Right atrium auricular region (tissue), 2 donors: ENCODE measurements at regions not wholly inside any gene's neighbourhood (a gene's known extent, or its start where the extent isn't known, plus 50 kb on each side); places are given as distances from the start of the nearest gene placed in this dataset.

Experiments used
- DNase-seq: peaks from one replicate; pipeline ENCODE4 v3.0.0-alpha.2; 2019; ENCODE audit warnings: low spot score
- H3K27ac ChIP-seq, 2 donors: fragments of 200-600 bp; sonication (generic); 1 replicate in 1 of 2; 2 replicates in 1 of 2; pipeline ENCODE4 v1.5.1; 2016 to 2019
- H3K27me3 ChIP-seq, 2 donors: fragments of 200-600 bp; sonication (generic); one replicate each; pipeline versions ENCODE4 v1.5.1 to v1.6.0; 2017 to 2019
- H3K36me3 ChIP-seq: fragments of 200-600 bp; sonication (generic); one replicate; pipeline ENCODE4 v1.5.1; 2016
- H3K4me1 ChIP-seq, 2 donors: fragments of 200-600 bp; sonication (generic); one replicate each; pipeline versions ENCODE4 v1.5.1 to v1.6.0; 2017 to 2019
- H3K4me3 ChIP-seq, 2 donors: fragments of 200-600 bp; sonication (generic); 1 replicate in 1 of 2; 2 replicates in 1 of 2; pipeline ENCODE4 v1.5.1; 2017 to 2019; ENCODE audit warnings: mild to moderate bottlenecking in 1 of 2, moderate library complexity in 1 of 2
- H3K9me3 ChIP-seq, 2 donors: fragments of 200-600 bp; sonication (generic); one replicate each; pipeline ENCODE4 v1.5.1; 2019
- TF ChIP-seq, protein P1 (sequence below), 2 donors: fragments of 200-600 bp; sonication (generic); IDR thresholded peaks; one replicate each; pipeline ENCODE4 v1.5.1; 2019; ENCODE audit warnings: antibody characterized with exemption in 2 of 2

DNA sequence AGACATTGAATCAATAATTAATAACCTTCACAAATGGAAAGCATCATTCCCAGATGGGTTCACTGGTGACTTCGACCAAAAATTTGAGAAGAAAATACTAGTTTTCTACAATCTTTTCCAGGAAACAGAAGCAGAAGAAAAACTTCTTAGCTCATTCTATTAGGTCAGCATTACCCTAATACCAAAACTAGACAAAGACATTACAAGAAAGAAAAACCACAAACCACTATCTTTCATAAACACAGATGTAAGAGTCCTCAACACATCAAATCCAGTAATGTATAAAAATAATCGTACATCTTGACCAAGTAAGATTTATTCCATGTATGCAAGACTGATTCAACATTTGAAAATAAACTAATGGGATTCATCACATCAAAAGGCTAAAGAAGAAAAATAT, 64.0 kb upstream of the CDK1 start:
- DNase-seq: no peak
- Histone ChIP-seq H3K4me1 (no peaks in the 10 kb centered on the region), H3K27ac (no peak overlapping the region), H3K9me3 (no peaks in the 10 kb centered on the region), H3K4me3 (no peak overlapping the region), H3K27me3 (no peaks in the 10 kb centered on the region), H3K36me3 (no peaks in the 10 kb centered on the region)
- TF ChIP-seq, protein P1, sequence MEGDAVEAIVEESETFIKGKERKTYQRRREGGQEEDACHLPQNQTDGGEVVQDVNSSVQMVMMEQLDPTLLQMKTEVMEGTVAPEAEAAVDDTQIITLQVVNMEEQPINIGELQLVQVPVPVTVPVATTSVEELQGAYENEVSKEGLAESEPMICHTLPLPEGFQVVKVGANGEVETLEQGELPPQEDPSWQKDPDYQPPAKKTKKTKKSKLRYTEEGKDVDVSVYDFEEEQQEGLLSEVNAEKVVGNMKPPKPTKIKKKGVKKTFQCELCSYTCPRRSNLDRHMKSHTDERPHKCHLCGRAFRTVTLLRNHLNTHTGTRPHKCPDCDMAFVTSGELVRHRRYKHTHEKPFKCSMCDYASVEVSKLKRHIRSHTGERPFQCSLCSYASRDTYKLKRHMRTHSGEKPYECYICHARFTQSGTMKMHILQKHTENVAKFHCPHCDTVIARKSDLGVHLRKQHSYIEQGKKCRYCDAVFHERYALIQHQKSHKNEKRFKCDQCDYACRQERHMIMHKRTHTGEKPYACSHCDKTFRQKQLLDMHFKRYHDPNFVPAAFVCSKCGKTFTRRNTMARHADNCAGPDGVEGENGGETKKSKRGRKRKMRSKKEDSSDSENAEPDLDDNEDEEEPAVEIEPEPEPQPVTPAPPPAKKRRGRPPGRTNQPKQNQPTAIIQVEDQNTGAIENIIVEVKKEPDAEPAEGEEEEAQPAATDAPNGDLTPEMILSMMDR (IDR thresholded peaks at IDR 0.05): no peak

DNA sequence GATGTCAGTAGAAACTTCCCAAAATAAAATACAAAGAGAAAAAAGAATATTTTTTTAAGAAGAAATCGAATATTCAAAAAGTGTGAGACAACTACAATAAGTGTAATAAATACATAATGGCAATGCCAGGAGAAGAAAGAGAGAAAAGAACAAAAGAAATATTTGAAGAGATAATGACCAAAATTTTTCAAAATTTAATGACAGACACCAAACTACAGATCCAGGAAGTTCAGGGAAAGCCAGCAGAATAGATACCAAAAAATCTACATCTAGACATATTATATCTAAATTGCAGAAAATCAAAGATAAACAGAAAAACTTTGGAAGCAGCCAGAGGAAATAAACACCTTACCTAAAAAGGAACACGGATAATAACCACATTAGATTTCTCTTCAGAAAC, 66.8 kb upstream of the CDK1 start:
- H3K4me3 ChIP-seq: no peak overlapping the region
- H3K9me3 ChIP-seq: no peaks in the 10 kb centered on the region
- no peaks in the 10 kb centered on the region for H3K4me1 ChIP-seq
- TF ChIP-seq, protein P1 (IDR thresholded peaks at IDR 0.05): no peak
- no peaks in the 10 kb centered on the region for H3K27me3 ChIP-seq
- no peak overlapping the region for H3K27ac ChIP-seq
- no peak for DNase-seq
- H3K36me3 ChIP-seq: no peaks in the 10 kb centered on the region

DNA sequence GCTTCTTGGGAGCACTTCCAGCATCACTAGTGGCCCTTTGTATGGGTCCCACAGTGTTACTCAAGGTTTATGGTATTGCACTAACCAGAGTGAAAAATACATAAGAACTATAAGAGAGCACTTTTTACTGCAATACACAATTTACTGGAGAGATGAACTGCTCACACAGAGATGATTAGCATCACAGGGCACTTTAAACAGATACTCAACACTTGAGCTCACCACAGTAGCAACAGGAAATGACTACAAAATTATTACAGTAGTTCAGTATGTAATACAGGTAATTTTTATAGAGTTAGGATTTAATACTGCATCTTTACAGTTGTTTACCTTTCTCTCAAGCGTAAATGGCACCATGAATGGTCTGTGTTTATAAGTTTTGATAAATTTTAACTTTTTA, 68.2 kb upstream of the CDK1 start:
- H3K36me3 ChIP-seq: no peaks in the 10 kb centered on the region
- TF ChIP-seq, protein P1 (IDR thresholded peaks at IDR 0.05): no peak
- no peaks in the 10 kb centered on the region for H3K4me1 ChIP-seq
- H3K4me3 ChIP-seq: no peak overlapping the region
- no peaks in the 10 kb centered on the region for H3K9me3 ChIP-seq
- no peak for DNase-seq
- no peaks in the 10 kb centered on the region for H3K27me3 ChIP-seq
- H3K27ac ChIP-seq: no peak overlapping the region

DNA sequence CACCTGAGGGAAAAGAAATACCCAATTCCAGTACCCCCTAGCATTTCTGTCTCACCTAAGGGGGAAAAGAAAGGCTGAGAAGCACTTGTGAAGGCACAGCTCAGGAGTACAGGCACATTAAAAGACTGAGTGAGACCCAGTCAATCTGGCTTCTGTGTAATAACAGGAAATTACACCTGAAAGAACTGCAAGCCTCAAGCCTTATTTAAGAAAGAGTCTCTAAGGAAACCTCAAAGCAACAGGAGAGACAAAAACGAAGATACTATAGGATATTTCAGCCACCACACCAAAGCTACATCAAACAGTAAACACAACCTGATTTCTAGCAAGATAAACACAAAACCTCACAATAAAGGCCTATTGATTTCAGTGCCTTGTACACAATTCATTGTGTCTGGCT, 69.6 kb upstream of the CDK1 start:
- H3K4me1 ChIP-seq: no peaks in the 10 kb centered on the region
- DNase-seq: no peak
- H3K9me3 ChIP-seq: no peaks in the 10 kb centered on the region

DNA sequence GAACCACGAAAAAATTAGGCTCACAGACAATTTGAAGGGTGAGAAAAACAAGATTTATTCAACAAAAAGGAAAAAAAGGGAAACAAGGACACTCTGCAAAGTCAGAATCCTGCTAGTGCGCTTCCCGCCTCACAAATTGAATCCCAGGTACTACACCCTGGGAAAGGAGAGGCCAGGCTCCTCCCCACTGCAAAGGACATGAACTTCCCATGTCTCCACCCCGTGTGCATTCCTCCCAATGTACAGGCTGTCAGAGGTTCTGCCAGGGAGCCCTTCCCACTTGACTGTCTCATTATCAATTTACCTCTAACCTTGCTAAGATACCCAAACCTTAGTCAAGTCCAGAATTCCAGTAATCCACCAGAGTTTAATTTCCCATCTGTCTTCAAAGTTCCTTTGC, 70.4 kb upstream of the CDK1 start:
- Histone ChIP-seq H3K4me3 (no peak overlapping the region), H3K9me3 (no peaks in the 10 kb centered on the region), H3K36me3 (no peaks in the 10 kb centered on the region), H3K27ac (no peak overlapping the region), H3K27me3 (no peaks in the 10 kb centered on the region), H3K4me1 (no peaks in the 10 kb centered on the region)
- TF ChIP-seq, protein P1 (IDR thresholded peaks at IDR 0.05): no peak
- no peak for DNase-seq

More for the DNA sequence above, 69.6 kb upstream of the CDK1 start:
- no peak overlapping the region for H3K4me3 ChIP-seq
- TF ChIP-seq, protein P1 (IDR thresholded peaks at IDR 0.05): no peak
- H3K27ac ChIP-seq: no peak overlapping the region
- no peaks in the 10 kb centered on the region for H3K36me3 ChIP-seq
- H3K27me3 ChIP-seq: no peaks in the 10 kb centered on the region

- no peak overlapping the region for H3K4me3 ChIP-seq
- H3K27me3 ChIP-seq: no peaks in the 10 kb centered on the region
- no peaks in the 10 kb centered on the region for H3K4me1 ChIP-seq
- TF ChIP-seq, protein P1 (IDR thresholded peaks at IDR 0.05): no peak
- no peak for DNase-seq
- H3K27ac ChIP-seq: no peak overlapping the region
- no peaks in the 10 kb centered on the region for H3K9me3 ChIP-seq
- no peaks in the 10 kb centered on the region for H3K36me3 ChIP-seq
Observed at GRCh38 chr10:60706146-60706545, 72.1 kb upstream of the CDK1 start.
